ENCODE measurements at regions not wholly inside any gene's neighbourhood (a gene's known extent, or its start where the extent isn't known, plus 50 kb on each side); places are given as distances from the start of the nearest gene placed in this dataset.

GRCh38 chr6:9487128-9487527, 927.7 kb downstream of the TFAP2A start:
- Mint-ChIP-seq H3K27me3 (no peaks in the 10 kb centered on the region), H3K27ac (no peak overlapping the region), H3K9me3 (peaks cover 0 to 7% of the 10 kb centered on the region in 2 donors), H3K4me3 (no peak overlapping the region), H3K4me1 (no peaks in the 10 kb centered on the region)
- no peak for DNase-seq
- ATAC-seq = no peak

- Mint-ChIP-seq H3K9me3 (peaks cover 5 to 7% of the 10 kb centered on the region in 2 donors), H3K4me3 (no peak overlapping the region), H3K4me1 (no peaks in the 10 kb centered on the region), H3K27ac (no peak overlapping the region), H3K27me3 (no peaks in the 10 kb centered on the region)
- ATAC-seq (no peak), DNase-seq (no peak)
Measured at GRCh38 chr6:9485992-9486391, 928.9 kb downstream of the TFAP2A start.

GRCh38 chr6:9484686-9485085, 930.2 kb downstream of the TFAP2A start:
- Mint-ChIP-seq H3K9me3 (peaks cover 5 to 7% of the 10 kb centered on the region in 2 donors), H3K27me3 (no peaks in the 10 kb centered on the region), H3K27ac (no peak overlapping the region), H3K4me3 (no peak overlapping the region), H3K4me1 (no peaks in the 10 kb centered on the region)
- DNase-seq = no peak
- ATAC-seq = no peak

GRCh38 chr6:9484091-9484490, 930.8 kb downstream of the TFAP2A start:
- no peak overlapping the region for H3K27ac Mint-ChIP-seq
- no peak for DNase-seq

GRCh38 chr6:9482030-9482738, 932.7 kb downstream of the TFAP2A start:
- no peak overlapping the region for H3K4me3 Mint-ChIP-seq
- peak overlapping the region in 1 of 2 donors; percentile 14 for H3K27ac Mint-ChIP-seq
- H3K4me1 Mint-ChIP-seq = no peaks in the 10 kb centered on the region
- DNase-seq (no peak), ATAC-seq (no peak)
- no peaks in the 10 kb centered on the region for H3K27me3 Mint-ChIP-seq
- H3K9me3 Mint-ChIP-seq = peaks cover 5 to 14% of the 10 kb centered on the region in 2 donors

More at GRCh38 chr6:9484091-9484490, 930.8 kb downstream of the TFAP2A start:
- peaks cover 5 to 13% of the 10 kb centered on the region in 2 donors for H3K9me3 Mint-ChIP-seq
- no peak for ATAC-seq
- H3K4me3 Mint-ChIP-seq = no peak overlapping the region
- no peaks in the 10 kb centered on the region for H3K4me1 Mint-ChIP-seq
- no peaks in the 10 kb centered on the region for H3K27me3 Mint-ChIP-seq

GRCh38 chr6:9481292-9482029, 933.4 kb downstream of the TFAP2A start:
- Mint-ChIP-seq H3K4me3 (no peak overlapping the region), H3K27ac (peak overlapping the region in 1 of 2 donors; percentile 14), H3K27me3 (no peaks in the 10 kb centered on the region), H3K9me3 (peaks cover 5 to 12% of the 10 kb centered on the region in 2 donors), H3K4me1 (no peaks in the 10 kb centered on the region)
- ATAC-seq = no peak
- DNase-seq = no peak

GRCh38 chr6:9468277-9468676, 946.6 kb downstream of the TFAP2A start:
- Mint-ChIP-seq H3K9me3 (peaks cover 8 to 9% of the 10 kb centered on the region in 2 donors), H3K27ac (no peak overlapping the region), H3K4me1 (no peaks in the 10 kb centered on the region), H3K4me3 (no peak overlapping the region), H3K27me3 (no peaks in the 10 kb centered on the region)
- ATAC-seq (no peak), DNase-seq (no peak)

- Mint-ChIP-seq H3K4me3 (no peak overlapping the region), H3K4me1 (no peaks in the 10 kb centered on the region), H3K27ac (no peak overlapping the region), H3K27me3 (no peaks in the 10 kb centered on the region), H3K9me3 (peaks cover 8 to 9% of the 10 kb centered on the region in 2 donors)
- no peak for ATAC-seq
- DNase-seq = no peak
Measured at GRCh38 chr6:9467741-9468140, 947.1 kb downstream of the TFAP2A start.

- no peaks in the 10 kb centered on the region for H3K4me1 Mint-ChIP-seq
- H3K27me3 Mint-ChIP-seq = no peaks in the 10 kb centered on the region
Measured at GRCh38 chr6:9464583-9464982, 950.3 kb downstream of the TFAP2A start.

GRCh38 chr6:9463311-9463710, 951.6 kb downstream of the TFAP2A start:
- H3K4me3 Mint-ChIP-seq = no peak overlapping the region
- DNase-seq (no peak), ATAC-seq (no peak)
- H3K4me1 Mint-ChIP-seq = no peaks in the 10 kb centered on the region
- H3K27me3 Mint-ChIP-seq = no peaks in the 10 kb centered on the region
- no peak overlapping the region for H3K27ac Mint-ChIP-seq
- H3K9me3 Mint-ChIP-seq = peaks cover 7 to 9% of the 10 kb centered on the region in 2 donors

More at GRCh38 chr6:9464583-9464982, 950.3 kb downstream of the TFAP2A start:
- DNase-seq (no peak), ATAC-seq (no peak)
- Mint-ChIP-seq H3K27ac (no peak overlapping the region), H3K4me3 (no peak overlapping the region), H3K9me3 (peaks cover 8 to 9% of the 10 kb centered on the region in 2 donors)

GRCh38 chr6:9461188-9461587, 953.7 kb downstream of the TFAP2A start:
- H3K9me3 Mint-ChIP-seq = no peaks in the 10 kb centered on the region
- no peak overlapping the region for H3K4me3 Mint-ChIP-seq
- no peak for DNase-seq
- H3K27me3 Mint-ChIP-seq = no peaks in the 10 kb centered on the region
- no peaks in the 10 kb centered on the region for H3K4me1 Mint-ChIP-seq
- no peak overlapping the region for H3K27ac Mint-ChIP-seq
- no peak for ATAC-seq

GRCh38 chr6:9458424-9458823, 956.5 kb downstream of the TFAP2A start:
- no peak overlapping the region for H3K27ac Mint-ChIP-seq
- H3K4me1 Mint-ChIP-seq = no peaks in the 10 kb centered on the region
- no peaks in the 10 kb centered on the region for H3K27me3 Mint-ChIP-seq
- H3K4me3 Mint-ChIP-seq = no peak overlapping the region
- no peaks in the 10 kb centered on the region for H3K9me3 Mint-ChIP-seq
- ATAC-seq (no peak), DNase-seq (no peak)

- H3K27me3 Mint-ChIP-seq = no peaks in the 10 kb centered on the region
Measured at GRCh38 chr6:9455864-9456658, 958.8 kb downstream of the TFAP2A start.

GRCh38 chr6:9439621-9440330, 975.1 kb downstream of the TFAP2A start:
- Mint-ChIP-seq H3K9me3 (peaks cover 10 to 18% of the 10 kb centered on the region in 2 donors), H3K4me3 (no peak overlapping the region), H3K4me1 (no peaks in the 10 kb centered on the region), H3K27ac (no peak overlapping the region), H3K27me3 (no peaks in the 10 kb centered on the region)
- DNase-seq (no peak), ATAC-seq (no peak)

More at GRCh38 chr6:9455864-9456658, 958.8 kb downstream of the TFAP2A start:
- DNase-seq (no peak), ATAC-seq (no peak)
- Mint-ChIP-seq H3K4me1 (no peaks in the 10 kb centered on the region), H3K4me3 (no peak overlapping the region), H3K27ac (no peak overlapping the region), H3K9me3 (no peaks in the 10 kb centered on the region)

GRCh38 chr6:9437836-9438235, 977.0 kb downstream of the TFAP2A start:
- H3K27me3 Mint-ChIP-seq = no peaks in the 10 kb centered on the region
- no peak overlapping the region for H3K4me3 Mint-ChIP-seq
- peaks cover 1 to 6% of the 10 kb centered on the region in 2 donors for H3K9me3 Mint-ChIP-seq
- no peak for ATAC-seq
- H3K27ac Mint-ChIP-seq = no peak overlapping the region
- no peaks in the 10 kb centered on the region for H3K4me1 Mint-ChIP-seq
- no peak for DNase-seq

All from stimulated activated naive CD8-positive, alpha-beta T cell treated with anti-CD3 and anti-CD28 coated beads, Interleukin-15, amount 100 ng/mL, for 72 hours (primary cell).